WTC11 (cell line): ENCODE measurements at regions not wholly inside any gene's neighbourhood (a gene's known extent, or its start where the extent isn't known, plus 50 kb on each side); places are given as distances from the start of the nearest gene placed in this dataset.

ENCODE experiments used
- ATAC-seq: fragments of 200-7000 bp; cut with Tn5 transposase; 2 replicates; pipeline ENCODE4 v1.10.0; 2021; ENCODE audit warnings: mild to moderate bottlenecking, moderate library complexity
- CTCF ChIA-PET: fragments of 300-600 bp; sonication (Branson Sonifier 250); formaldehyde crosslinking; loops from one replicate; lab custom pipeline; 2021; ENCODE audit warnings: antibody characterized with exemption; lab: Charles Lee
- POLR2A ChIA-PET: fragments of 350-600 bp; sonication (Branson Sonifier 250); formaldehyde crosslinking; loops from one replicate; lab custom pipeline; 2021; ENCODE audit warnings: antibody characterized with exemption; lab: Charles Lee
- DNase-seq: peaks from one replicate; pipeline ENCODE4 v3.0.0; 2021; ENCODE audit warnings: low spot score
- H3K27ac Mint-ChIP-seq: 2 replicates; pipeline ENCODE4 v1.8.0; 2021; ENCODE audit warnings: mixed read lengths
- H3K27me3 Mint-ChIP-seq: 2 replicates; pipeline ENCODE4 v1.8.0; 2021; ENCODE audit warnings: low read depth, mild to moderate bottlenecking, moderate library complexity, mixed read lengths
- H3K36me3 Mint-ChIP-seq: 2 replicates; pipeline ENCODE4 v1.8.0; 2021; ENCODE audit warnings: mixed read lengths
- H3K4me1 Mint-ChIP-seq: 2 replicates; pipeline ENCODE4 v1.8.0; 2022; ENCODE audit warnings: mixed read lengths
- H3K4me3 Mint-ChIP-seq: 2 replicates; pipeline ENCODE4 v1.8.0; 2021; ENCODE audit warnings: mild to moderate bottlenecking, moderate library complexity, mixed read lengths
- H3K9me3 Mint-ChIP-seq: 2 replicates; pipeline ENCODE4 v1.8.0; 2021; ENCODE audit warnings: mixed read lengths
- AFF4 ChIP-seq: sonication (generic); formaldehyde crosslinking; IDR thresholded peaks from 2 replicates; pipeline ENCODE4 v1.8.1; 2023; ENCODE audit warnings: mild to moderate bottlenecking, missing genetic modification reagents, borderline replicate concordance
- CBFB ChIP-seq: sonication (generic); formaldehyde crosslinking; IDR thresholded peaks from 2 replicates; pipeline ENCODE4 v1.8.1; 2022; ENCODE audit warnings: mild to moderate bottlenecking, low read depth, missing genetic modification reagents
- CDX4 ChIP-seq: fragments of 250-450 bp; sonication (Bioruptor Pico); IDR thresholded peaks from 2 replicates; pipeline ENCODE4 v1.9.0; 2021; ENCODE audit warnings: moderate library complexity, mild to moderate bottlenecking, inconsistent platforms, borderline replicate concordance
- E2F4 ChIP-seq: sonication (generic); formaldehyde crosslinking; IDR thresholded peaks from 2 replicates; pipeline ENCODE4 v1.8.1; 2022; ENCODE audit warnings: low read depth, mild to moderate bottlenecking, moderate library complexity, missing genetic modification reagents, borderline replicate concordance
- ELF4 ChIP-seq: sonication (generic); formaldehyde crosslinking; IDR thresholded peaks from 2 replicates; pipeline ENCODE4 v1.8.1; 2022; ENCODE audit warnings: low read depth, mild to moderate bottlenecking, moderate library complexity, missing genetic modification reagents
- GTF2I ChIP-seq: fragments of 250-450 bp; sonication (Bioruptor Pico); conservative IDR thresholded peaks from 2 replicates; pipeline ENCODE4 v1.4.0; 2021; ENCODE audit warnings: mild to moderate bottlenecking
- IRF2 ChIP-seq: sonication (generic); formaldehyde crosslinking; IDR thresholded peaks from 2 replicates; pipeline ENCODE4 v1.8.0; 2022; ENCODE audit warnings: low read depth, missing genetic modification reagents, borderline replicate concordance
- MYBL2 ChIP-seq: sonication (generic); formaldehyde crosslinking; IDR thresholded peaks from 2 replicates; pipeline ENCODE4 v1.8.1; 2023; ENCODE audit warnings: mild to moderate bottlenecking, moderate library complexity, missing genetic modification reagents
- PRRX2 ChIP-seq: fragments of 250-450 bp; sonication (Bioruptor Pico); IDR thresholded peaks from 2 replicates; pipeline ENCODE4 v1.8.0; 2021; ENCODE audit warnings: mild to moderate bottlenecking
- SMAD3 ChIP-seq: sonication (generic); formaldehyde crosslinking; IDR thresholded peaks from 2 replicates; pipeline ENCODE4 v1.8.0; 2022; ENCODE audit warnings: missing genetic modification reagents, mild to moderate bottlenecking, borderline replicate concordance
- SP1 ChIP-seq: sonication (generic); formaldehyde crosslinking; conservative IDR thresholded peaks from 2 replicates; pipeline ENCODE4 v1.8.1; 2022; ENCODE audit warnings: missing genetic modification reagents
- STAT6 ChIP-seq: sonication (generic); formaldehyde crosslinking; conservative IDR thresholded peaks from 2 replicates; pipeline ENCODE4 v1.8.1; 2023; ENCODE audit warnings: mild to moderate bottlenecking, low read depth, missing genetic modification reagents, moderate library complexity
- TEAD1 ChIP-seq: sonication (generic); formaldehyde crosslinking; IDR thresholded peaks from 2 replicates; pipeline ENCODE4 v1.8.0; 2022; ENCODE audit warnings: mild to moderate bottlenecking, missing genetic modification reagents
- TEAD4 ChIP-seq: sonication (generic); formaldehyde crosslinking; IDR thresholded peaks from 2 replicates; pipeline ENCODE4 v1.8.0; 2022; ENCODE audit warnings: mild to moderate bottlenecking, missing genetic modification reagents
- TP53 ChIP-seq: sonication (generic); formaldehyde crosslinking; IDR thresholded peaks from 2 replicates; pipeline ENCODE4 v1.8.1; 2023; ENCODE audit warnings: mild to moderate bottlenecking, missing genetic modification reagents
- USF2 ChIP-seq: sonication (generic); formaldehyde crosslinking; IDR thresholded peaks from 2 replicates; pipeline ENCODE4 v1.8.1; 2023; ENCODE audit warnings: mild to moderate bottlenecking, missing genetic modification reagents, moderate library complexity
- ZBTB21 ChIP-seq: sonication (generic); formaldehyde crosslinking; IDR thresholded peaks from 2 replicates; pipeline ENCODE4 v1.8.1; 2023; ENCODE audit warnings: mild to moderate bottlenecking, missing genetic modification reagents, borderline replicate concordance
- ZNF121 ChIP-seq: sonication (generic); formaldehyde crosslinking; IDR thresholded peaks from 2 replicates; pipeline ENCODE4 v1.8.0; 2023; ENCODE audit warnings: missing genetic modification reagents
- ZNF671 ChIP-seq: fragments of 250-450 bp; sonication (Bioruptor Pico); IDR thresholded peaks from 2 replicates; pipeline ENCODE4 v1.8.0; 2021; ENCODE audit warnings: mild to moderate bottlenecking

- ATAC-seq, result no peak
- Mint-ChIP-seq H3K4me1 (peaks cover 50% of the 10 kb centered on the region), H3K36me3 (no peaks in the 10 kb centered on the region), H3K4me3 (no peak overlapping the region), H3K27me3 (no peaks in the 10 kb centered on the region), H3K9me3 (no peaks in the 10 kb centered on the region), H3K27ac (no peak overlapping the region)
- ChIA-PET POLR2A (no interaction called here), CTCF (interaction anchor here (1.7 kb wide), 1 partner anchor 49 kb away, joined by 5 read pairs; no protein-coding TSS in a partner anchor)
- no peak for DNase-seq
- no peak for TF ChIP-seq PRRX2
- no peak for TF ChIP-seq GTF2I (CRISPR knock-in tag)
- no peak for TF ChIP-seq TP53 (CRISPR knock-in tag)
- no peak for TF ChIP-seq AFF4 (CRISPR knock-in tag)
These were observed 57.7 kb upstream of the ATP5PO start for GRCh38 chr21:33973268-33973667.

- Mint-ChIP-seq H3K4me3 (no peak overlapping the region), H3K9me3 (no peaks in the 10 kb centered on the region), H3K4me1 (peaks cover 53% of the 10 kb centered on the region), H3K36me3 (no peaks in the 10 kb centered on the region), H3K27ac (no peak overlapping the region), H3K27me3 (no peaks in the 10 kb centered on the region)
- ChIA-PET POLR2A (no interaction called here), CTCF (interaction anchor here (1.7 kb wide), 1 partner anchor 48 kb away, joined by 5 read pairs; no protein-coding TSS in a partner anchor)
- DNase-seq, result no peak
- ATAC-seq, result no peak
- TF ChIP-seq MYBL2, result no peak
- TF ChIP-seq, all 79 proteins: peak for 0
These were observed 56.9 kb upstream of the ATP5PO start for GRCh38 chr21:33972539-33972938.

- Mint-ChIP-seq H3K9me3 (no peaks in the 10 kb centered on the region), H3K36me3 (no peaks in the 10 kb centered on the region), H3K4me3 (no peak overlapping the region; the same call in 1 of the 2 replicates), H3K27ac (peak overlapping the region; percentile 87), H3K27me3 (no peaks in the 10 kb centered on the region), H3K4me1 (peaks cover 51% of the 10 kb centered on the region)
- ChIA-PET CTCF (interaction anchor here (0.8 to 2.0 kb wide), 2 partner anchors 9 to 48 kb away, joined by 3 to 4 read pairs; no protein-coding TSS in a partner anchor), POLR2A (interaction anchor here (0.8 kb wide), 1 partner anchor 102 kb away, joined by 3 read pairs; the partner anchor contains the start of genes MRPS6 and SLC5A3)
- TF ChIP-seq TEAD4 (CRISPR knock-in tag) (peak; percentile 82; the same call in 1 of the 2 replicates), CBFB (no peak), TEAD1 (CRISPR knock-in tag) (peak; percentile 89; the same call in 1 of the 2 replicates), CDX4 (CRISPR knock-in tag) (no peak)
- DNase-seq (no peak), ATAC-seq (peak; percentile 74)
These were observed 55.9 kb upstream of the ATP5PO start for GRCh38 chr21:33971492-33972013.

GRCh38 chr21:33969581-33969980 lies 54.0 kb upstream of the ATP5PO start:
- Mint-ChIP-seq H3K4me1 (peaks cover 35% of the 10 kb centered on the region), H3K27me3 (no peaks in the 10 kb centered on the region), H3K27ac (no peak overlapping the region), H3K36me3 (no peaks in the 10 kb centered on the region), H3K4me3 (no peak overlapping the region), H3K9me3 (no peaks in the 10 kb centered on the region)
- no peak for ATAC-seq
- TF ChIP-seq SMAD3 (no peak), USF2 (no peak), TP53 (CRISPR knock-in tag) (no peak), IRF2 (no peak), STAT6 (CRISPR knock-in tag) (no peak), ELF4 (CRISPR knock-in tag) (no peak), E2F4 (CRISPR knock-in tag) (no peak), ZNF671 (CRISPR knock-in tag) (no peak), SP1 (CRISPR knock-in tag) (no peak), ZBTB21 (CRISPR knock-in tag) (no peak), ZNF121 (CRISPR knock-in tag) (no peak)
- CTCF ChIA-PET, result interaction anchor here (2.0 kb wide), 1 partner anchor 46 kb away, joined by 4 read pairs; no protein-coding TSS in a partner anchor
- POLR2A ChIA-PET, result no interaction called here
- DNase-seq, result no peak
